Daoy (cell line): ENCODE measurements at regions not wholly inside any gene's neighbourhood (a gene's known extent, or its start where the extent isn't known, plus 50 kb on each side); places are given as distances from the start of the nearest gene placed in this dataset.

ENCODE experiments used
- DNase-seq: peaks from one replicate; pipeline ENCODE4 v3.0.0-alpha.2; 2015; ENCODE audit warnings: low read depth

- DNase-seq: no peak
Observed at GRCh38 chr3:81439108-81439507, 322.3 kb downstream of the GBE1 start.

DNA sequence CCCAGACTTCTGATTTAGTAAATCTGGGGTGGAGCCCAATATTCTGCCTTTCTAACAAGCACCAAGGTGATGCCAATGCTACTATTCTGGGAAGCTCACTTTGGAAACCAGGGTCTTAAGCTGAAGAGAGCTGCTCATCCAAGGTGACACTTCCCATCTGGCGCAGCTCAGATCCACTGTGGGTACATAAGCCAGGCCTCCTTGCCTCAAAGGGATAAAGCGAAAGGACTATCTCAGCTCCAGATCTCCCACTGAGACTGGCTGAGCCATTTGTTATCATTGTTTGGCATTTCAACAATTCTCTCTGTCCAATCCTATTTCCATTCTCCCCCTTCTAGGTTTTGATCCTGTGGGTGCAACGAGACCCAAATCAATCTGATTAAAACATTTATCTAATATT lies 323.8 kb downstream of the GBE1 start:
- DNase-seq: no peak

DNA sequence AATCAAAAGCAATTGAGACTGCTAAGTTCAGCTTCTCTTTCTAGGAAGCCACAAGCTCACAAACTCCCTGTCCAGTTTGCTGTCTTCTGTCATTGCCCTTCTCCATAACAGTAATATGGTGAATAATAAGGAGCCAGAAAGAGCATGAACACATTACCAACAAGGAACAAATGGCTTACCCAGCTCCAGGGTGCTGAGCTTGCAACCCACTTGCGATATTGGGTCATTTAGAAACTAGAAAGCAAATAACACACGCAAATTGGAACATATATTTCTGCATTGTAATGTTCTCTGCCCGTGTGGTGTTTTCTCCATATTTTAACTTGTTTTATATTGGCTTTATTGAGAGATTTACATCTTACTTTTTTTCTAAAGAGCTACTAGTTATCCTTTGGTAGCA lies 325.3 kb downstream of the GBE1 start:
- no peak for DNase-seq

GRCh38 chr3:81435050-81435449 lies 326.4 kb downstream of the GBE1 start:
- DNase-seq: no peak

GRCh38 chr3:81434161-81434560 lies 327.3 kb downstream of the GBE1 start:
- DNase-seq: no peak

- DNase-seq: no peak
Observed at GRCh38 chr3:81433675-81434074, 327.8 kb downstream of the GBE1 start.

- no peak for DNase-seq
Observed at GRCh38 chr3:81432456-81432855, 329.0 kb downstream of the GBE1 start.

GRCh38 chr3:81426826-81427577 lies 334.4 kb downstream of the GBE1 start:
- DNase-seq: no peak

DNA sequence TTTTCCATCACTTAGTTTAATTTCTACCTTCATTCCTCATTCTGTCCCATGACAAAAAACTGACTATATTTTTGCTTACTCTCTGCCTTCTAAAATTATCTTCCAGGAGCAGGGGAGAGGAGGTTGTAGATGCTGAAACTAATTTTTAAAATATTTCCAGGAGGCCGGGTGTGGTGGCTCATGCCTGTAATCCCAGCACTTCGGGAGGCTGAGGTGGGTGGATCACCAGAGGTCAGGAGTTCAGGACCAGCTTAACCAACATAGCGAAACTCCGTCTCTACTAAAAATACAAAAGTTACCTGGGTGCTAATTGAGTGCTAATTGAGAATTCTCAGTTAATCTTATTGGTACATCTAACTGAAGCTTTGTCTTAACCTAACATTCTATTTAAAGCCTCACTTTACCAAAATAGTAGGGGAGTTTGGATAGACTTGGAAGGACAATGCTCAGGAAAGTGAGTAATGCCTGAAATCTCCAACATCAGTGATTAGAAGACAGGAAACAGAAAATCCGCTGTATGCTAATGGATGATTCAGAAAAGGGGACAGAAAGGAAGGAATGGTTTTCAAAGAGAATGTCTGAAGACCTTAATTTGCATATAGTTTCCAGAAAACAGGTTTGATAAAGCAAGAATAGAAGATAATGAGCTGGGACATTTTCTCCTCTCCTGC lies 336.1 kb downstream of the GBE1 start:
- DNase-seq: no peak

GRCh38 chr3:81419228-81419627 lies 342.2 kb downstream of the GBE1 start:
- no peak for DNase-seq

DNA sequence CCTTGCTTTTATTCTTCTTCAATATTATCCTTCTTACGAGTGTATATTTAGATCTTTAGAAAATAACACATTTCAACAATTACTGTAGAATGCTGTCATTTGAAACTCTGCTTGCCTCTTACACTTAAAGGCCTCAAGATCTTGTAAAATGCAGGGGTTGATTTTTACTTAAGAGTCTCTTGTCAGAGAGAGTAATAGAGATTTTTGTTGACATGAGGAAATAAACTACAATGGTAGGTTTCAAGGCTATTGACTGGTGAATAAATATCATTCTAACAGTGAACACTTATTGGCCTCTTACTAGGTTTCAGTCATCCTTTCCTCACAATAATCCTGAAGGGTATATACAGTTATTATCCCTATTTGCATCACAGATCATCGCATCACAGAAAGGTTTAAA lies 344.6 kb downstream of the GBE1 start:
- DNase-seq: no peak

DNA sequence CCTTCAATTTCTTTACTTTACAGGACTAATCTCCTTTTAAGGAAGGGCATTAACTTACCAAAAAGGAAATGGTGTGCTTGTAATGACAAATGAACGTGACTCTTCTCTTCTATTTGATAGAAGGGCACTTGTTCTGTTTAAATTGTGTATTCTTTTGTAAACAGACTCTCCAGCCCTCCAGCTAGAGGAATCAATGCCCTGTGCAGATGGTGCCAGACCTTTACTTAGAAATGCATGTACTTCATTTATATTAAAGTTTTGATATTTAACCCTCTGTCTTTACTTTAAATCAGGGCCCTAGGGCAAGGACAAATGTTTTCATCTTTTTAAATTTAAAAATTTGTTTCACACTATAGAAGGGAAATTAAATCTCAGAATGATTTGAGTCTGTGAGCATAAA lies 355.1 kb downstream of the GBE1 start:
- DNase-seq: no peak

GRCh38 chr3:81395739-81396513 lies 365.5 kb downstream of the GBE1 start:
- no peak for DNase-seq

- no peak for DNase-seq
Observed at GRCh38 chr3:81394651-81395524, 366.6 kb downstream of the GBE1 start.

DNA sequence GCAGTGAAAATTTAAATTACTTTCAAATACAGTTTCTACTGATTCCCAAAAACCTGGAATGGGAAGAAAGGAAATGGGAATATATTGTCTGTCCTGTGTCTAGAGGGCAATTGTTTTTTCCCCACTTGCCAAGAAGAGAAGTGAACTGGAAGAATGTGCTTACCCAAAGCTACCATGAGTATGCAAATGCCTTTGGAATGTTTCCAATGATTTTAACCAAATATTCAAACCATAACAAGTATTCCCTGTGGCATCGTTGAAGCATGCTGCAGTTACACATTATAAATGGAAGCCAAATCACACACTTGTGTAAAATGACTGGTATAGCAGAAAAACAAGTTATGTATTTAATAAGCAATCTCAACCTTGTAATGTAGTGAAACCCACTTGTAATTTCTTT lies 368.2 kb downstream of the GBE1 start:
- no peak for DNase-seq

DNA sequence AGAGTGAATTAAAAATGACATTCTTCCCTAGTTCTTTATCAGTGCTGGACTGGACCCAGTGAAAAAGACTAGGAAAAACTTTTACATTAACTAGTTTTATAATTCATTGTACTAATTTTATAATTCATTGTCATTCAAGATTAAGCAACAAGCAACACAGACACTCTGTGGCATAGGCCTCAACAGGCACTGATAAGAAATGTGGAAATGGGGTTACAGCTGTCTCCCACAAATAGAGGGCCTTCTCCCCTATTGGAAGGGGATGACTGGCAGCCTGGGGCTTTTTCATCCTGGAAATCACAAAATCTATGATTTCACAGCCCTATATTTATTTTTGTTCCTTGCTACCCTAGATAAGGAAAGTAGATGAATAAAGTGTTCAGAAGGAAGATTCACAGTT lies 370.6 kb downstream of the GBE1 start:
- no peak for DNase-seq

- no peak for DNase-seq
Observed at GRCh38 chr3:81388191-81388590, 373.3 kb downstream of the GBE1 start.

DNA sequence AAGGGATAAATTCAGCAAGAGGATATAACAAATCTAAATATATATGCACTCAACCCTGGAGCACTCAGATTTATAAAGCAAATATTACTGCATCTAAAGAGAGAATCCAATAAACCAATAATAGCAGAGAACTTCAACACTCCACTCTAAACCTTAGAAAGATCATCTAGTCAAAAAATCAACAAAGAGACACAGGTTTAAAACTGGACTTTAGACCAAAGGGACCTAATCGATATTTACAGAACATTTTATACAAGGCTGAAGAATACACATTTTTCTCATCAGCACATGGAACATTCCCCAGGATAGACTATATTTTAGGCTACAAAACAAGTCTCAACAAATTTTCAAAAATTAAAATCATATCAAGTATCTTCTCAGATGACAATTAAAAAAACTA lies 379.0 kb downstream of the GBE1 start:
- DNase-seq: no peak

DNA sequence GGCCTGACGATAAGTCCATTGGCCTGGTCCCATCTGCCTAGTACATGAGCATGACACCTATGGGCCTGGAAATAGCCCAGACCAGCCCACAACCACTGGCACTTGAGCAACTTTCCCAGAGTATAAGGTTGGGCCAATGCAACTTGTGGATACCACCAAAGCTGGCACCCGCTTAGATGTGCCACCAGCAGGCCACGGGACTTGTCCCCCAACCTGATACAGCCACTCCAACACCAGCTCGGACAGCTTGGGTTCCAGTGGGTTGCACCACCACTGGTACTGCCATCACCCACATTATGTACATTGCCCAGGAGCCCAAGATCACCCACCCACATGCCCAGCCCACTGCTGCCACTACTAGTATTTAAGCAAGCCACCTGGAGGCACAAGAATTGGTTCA lies 381.2 kb downstream of the GBE1 start:
- no peak for DNase-seq

DNA sequence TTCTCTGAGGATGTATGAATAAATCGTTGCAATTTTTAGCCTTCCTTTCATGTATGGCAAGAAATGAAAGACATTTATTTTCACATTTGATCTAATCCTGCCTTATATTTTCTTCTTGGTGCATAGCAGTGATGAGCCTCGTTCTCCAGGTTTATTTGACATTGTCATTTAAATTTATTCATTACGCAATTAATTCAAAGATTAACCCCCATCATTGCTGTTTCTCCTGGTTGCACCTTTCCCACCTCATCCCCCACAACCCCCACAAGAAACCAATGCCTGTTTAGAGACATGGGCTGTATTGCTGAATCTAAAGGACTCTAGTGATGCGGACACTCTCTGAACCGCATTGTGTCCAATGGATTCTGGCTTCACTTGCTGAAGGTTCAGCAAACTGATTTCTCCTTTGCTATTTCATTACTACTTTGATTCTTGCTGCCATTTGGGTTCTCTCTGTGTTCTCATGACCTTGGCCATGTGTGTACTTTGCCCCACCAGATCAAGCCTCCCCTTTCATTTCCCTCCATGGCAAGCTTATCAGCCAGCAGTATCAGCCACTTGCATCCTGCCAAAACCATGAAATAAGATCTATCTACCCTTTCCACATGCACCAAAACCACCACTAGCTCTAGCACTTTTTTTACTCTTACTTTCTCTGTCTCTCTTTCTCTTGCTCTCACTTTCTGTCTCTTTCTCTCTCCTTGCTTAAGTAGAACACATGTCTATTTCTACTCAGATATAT lies 382.7 kb downstream of the GBE1 start:
- DNase-seq: no peak

DNA sequence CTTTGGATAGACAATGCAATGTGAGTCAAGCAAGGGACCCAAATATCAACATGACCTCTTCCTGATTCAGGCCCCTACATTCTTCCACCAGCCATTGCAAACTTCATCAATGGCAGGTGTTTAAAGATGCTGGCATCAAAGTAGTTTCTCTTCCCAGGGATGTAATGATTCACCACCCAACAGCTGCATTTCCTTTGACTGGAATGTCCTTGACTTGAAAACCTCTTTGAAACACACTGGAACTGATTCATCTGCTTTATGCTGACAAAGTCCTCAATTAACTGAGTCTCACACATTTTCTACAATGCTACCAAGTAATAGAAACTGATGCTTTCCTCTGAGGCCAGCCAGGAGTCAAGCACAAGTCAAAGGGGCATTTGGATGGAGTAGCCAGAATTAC lies 385.5 kb downstream of the GBE1 start:
- DNase-seq: no peak
